Spleen (tissue), 7 donors: ENCODE measurements at regions not wholly inside any gene's neighbourhood (a gene's known extent, or its start where the extent isn't known, plus 50 kb on each side); places are given as distances from the start of the nearest gene placed in this dataset.

ENCODE experiments used
- POLR2A ChIP-seq, 3 donors: fragments of 450-650 bp; IDR thresholded peaks; one replicate each; pipeline ENCODE4 v1.5.1; 2017; ENCODE audit warnings: antibody characterized with exemption in 3 of 3, mild to moderate bottlenecking in 1 of 3
- TF ChIP-seq, protein P1 (sequence below), 11 experiments: fragments of 200-600 bp in 7 of 11; fragments of 450-650 bp in 4 of 11; sonication (generic) in 4 of 11; IDR thresholded peaks in 8 of 11; conservative IDR thresholded peaks in 3 of 11; 1 replicate in 7 of 11; 2 replicates in 4 of 11; pipeline versions ENCODE4 v1.4.0 to v1.8.0; 2016 to 2021; ENCODE audit warnings: antibody characterized with exemption in 11 of 11, inconsistent platforms in 4 of 11, mild to moderate bottlenecking in 1 of 11
- donor health status: DM: no; HTN: no; CAD: no; lungs with moderate emphysema.
- donor health status: DM: no; HTN: no; CAD: no.
- donor health status: DM: no; HTN: no; CAD: no.

DNA sequence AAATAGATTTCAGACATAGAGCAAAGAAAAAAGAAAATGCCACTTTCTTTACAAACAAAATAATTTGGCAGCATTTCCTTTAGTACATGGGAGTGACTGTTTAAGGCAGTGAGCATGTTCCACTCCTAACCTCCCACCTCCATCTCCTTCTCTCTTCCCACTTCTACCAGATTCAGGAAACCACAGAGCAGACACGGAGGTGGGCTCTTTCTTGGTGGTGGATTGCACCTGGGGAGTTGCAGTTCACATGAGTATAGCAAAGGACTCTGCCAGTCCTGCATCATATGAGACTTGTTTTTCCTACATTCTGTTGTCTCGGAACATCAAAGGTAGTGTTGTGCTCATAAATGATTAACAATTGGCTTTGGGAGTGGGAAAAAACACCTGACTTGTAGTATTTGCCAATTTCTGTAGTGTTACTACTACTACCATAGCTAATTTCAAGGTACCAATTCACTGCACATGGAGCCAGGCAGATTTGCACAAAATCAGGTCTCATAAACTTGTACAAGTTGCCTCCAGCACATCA, 137.2 kb downstream of the SPP2 start:
- no peak for TF ChIP-seq POLR2A (IDR thresholded peaks at IDR 0.05)
- TF ChIP-seq, protein P1, sequence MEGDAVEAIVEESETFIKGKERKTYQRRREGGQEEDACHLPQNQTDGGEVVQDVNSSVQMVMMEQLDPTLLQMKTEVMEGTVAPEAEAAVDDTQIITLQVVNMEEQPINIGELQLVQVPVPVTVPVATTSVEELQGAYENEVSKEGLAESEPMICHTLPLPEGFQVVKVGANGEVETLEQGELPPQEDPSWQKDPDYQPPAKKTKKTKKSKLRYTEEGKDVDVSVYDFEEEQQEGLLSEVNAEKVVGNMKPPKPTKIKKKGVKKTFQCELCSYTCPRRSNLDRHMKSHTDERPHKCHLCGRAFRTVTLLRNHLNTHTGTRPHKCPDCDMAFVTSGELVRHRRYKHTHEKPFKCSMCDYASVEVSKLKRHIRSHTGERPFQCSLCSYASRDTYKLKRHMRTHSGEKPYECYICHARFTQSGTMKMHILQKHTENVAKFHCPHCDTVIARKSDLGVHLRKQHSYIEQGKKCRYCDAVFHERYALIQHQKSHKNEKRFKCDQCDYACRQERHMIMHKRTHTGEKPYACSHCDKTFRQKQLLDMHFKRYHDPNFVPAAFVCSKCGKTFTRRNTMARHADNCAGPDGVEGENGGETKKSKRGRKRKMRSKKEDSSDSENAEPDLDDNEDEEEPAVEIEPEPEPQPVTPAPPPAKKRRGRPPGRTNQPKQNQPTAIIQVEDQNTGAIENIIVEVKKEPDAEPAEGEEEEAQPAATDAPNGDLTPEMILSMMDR (IDR thresholded peaks at IDR 0.05 in 8 of 11, conservative IDR thresholded peaks at IDR 0.05 in 3 of 11), result no peak
